Spleen (tissue), 11 donors: ENCODE measurements at regions not wholly inside any gene's neighbourhood (a gene's known extent, or its start where the extent isn't known, plus 50 kb on each side); places are given as distances from the start of the nearest gene placed in this dataset.

ENCODE experiments used
- DNase-seq: peaks from one replicate; pipeline ENCODE4 v3.0.0-alpha.2; 2020
- H3K27ac ChIP-seq, 8 donors: fragments of 200-600 bp; sonication (generic) in 7 of 8; 1 replicate in 4 of 8; 2 replicates in 4 of 8; pipeline versions ENCODE4 v1.5.0 to v1.8.0; 2016 to 2021; ENCODE audit warnings: inconsistent platforms in 4 of 8, mild to moderate bottlenecking in 4 of 8, moderate library complexity in 1 of 8
- H3K27me3 ChIP-seq, 7 donors: fragments of 200-600 bp; sonication (generic) in 6 of 7; replicated peaks in 1 of 7; 1 replicate in 4 of 7; 2 replicates in 3 of 7; pipeline versions ENCODE4 v1.5.0 to v1.8.0; 2016 to 2021; ENCODE audit warnings: inconsistent platforms in 3 of 7, mild to moderate bottlenecking in 1 of 7
- H3K36me3 ChIP-seq, 6 donors: fragments of 200-600 bp; sonication (generic) in 5 of 6; 1 replicate in 4 of 6; 2 replicates in 2 of 6; pipeline versions ENCODE4 v1.5.0 to v1.8.0; 2016 to 2021; ENCODE audit warnings: inconsistent platforms in 2 of 6
- H3K4me1 ChIP-seq, 6 donors: fragments of 200-600 bp; sonication (generic) in 5 of 6; 1 replicate in 3 of 6; 2 replicates in 3 of 6; pipeline versions ENCODE4 v1.5.0 to v1.8.0; 2016 to 2021; ENCODE audit warnings: inconsistent platforms in 3 of 6
- H3K4me3 ChIP-seq, 8 donors: fragments of 200-600 bp; sonication (generic) in 7 of 8; 1 replicate in 4 of 8; 2 replicates in 4 of 8; pipeline versions ENCODE4 v1.5.0 to v1.8.0; 2016 to 2021; ENCODE audit warnings: inconsistent platforms in 4 of 8, mild to moderate bottlenecking in 4 of 8, moderate library complexity in 2 of 8
- H3K9me3 ChIP-seq, 8 donors: fragments of 200-600 bp; sonication (generic) in 7 of 8; 1 replicate in 4 of 8; 2 replicates in 4 of 8; pipeline versions ENCODE4 v1.5.0 to v1.8.0; 2016 to 2021; ENCODE audit warnings: inconsistent platforms in 4 of 8
- POLR2A ChIP-seq, 3 donors: fragments of 450-650 bp; IDR thresholded peaks; one replicate each; pipeline ENCODE4 v1.5.1; 2017; ENCODE audit warnings: antibody characterized with exemption in 3 of 3, mild to moderate bottlenecking in 1 of 3
- POLR2AphosphoS5 ChIP-seq, 3 donors: sonication (generic); formaldehyde crosslinking; IDR thresholded peaks; one replicate each; pipeline ENCODE4 v1.5.1; 2017; ENCODE audit warnings: antibody characterized with exemption in 3 of 3
- WGBS, 5 donors: extraction: QIAGEN DNeasy Blood & Tissue Kit in 3 of 5; methylation state at CpG; one replicate each; pipeline versions ENCODE4 v1.1.5 to v1.1.7; 2013 to 2018; 5-methylcytosine and 5-hydroxymethylcytosine counted together
- intact Hi-C: fragments of 100-400 bp; cut with DNase I; formaldehyde crosslinking; loops from one replicate; pipeline ENCODE4 v1.15.0; 2023; ENCODE audit warnings: low total_unique reads
- TF ChIP-seq, protein P1 (sequence below), 11 experiments: fragments of 200-600 bp in 7 of 11; fragments of 450-650 bp in 4 of 11; sonication (generic) in 4 of 11; IDR thresholded peaks in 8 of 11; conservative IDR thresholded peaks in 3 of 11; 1 replicate in 7 of 11; 2 replicates in 4 of 11; pipeline versions ENCODE4 v1.4.0 to v1.8.0; 2016 to 2021; ENCODE audit warnings: antibody characterized with exemption in 11 of 11, inconsistent platforms in 4 of 11, mild to moderate bottlenecking in 1 of 11
- donor health status: healthy with polysubstance abuse.
- donor health status: DM: no; HTN: no; CAD: no; lungs with moderate emphysema.
- donor health status: DM: no; HTN: no; CAD: no.
- donor health status: Bipolar disorder and iron deficiency.
- donor health status: healthy.
- donor health status: DM: no; HTN: no; CAD: no.
- donor health status: DM: yes; HTN: yes; CAD: no.

DNA sequence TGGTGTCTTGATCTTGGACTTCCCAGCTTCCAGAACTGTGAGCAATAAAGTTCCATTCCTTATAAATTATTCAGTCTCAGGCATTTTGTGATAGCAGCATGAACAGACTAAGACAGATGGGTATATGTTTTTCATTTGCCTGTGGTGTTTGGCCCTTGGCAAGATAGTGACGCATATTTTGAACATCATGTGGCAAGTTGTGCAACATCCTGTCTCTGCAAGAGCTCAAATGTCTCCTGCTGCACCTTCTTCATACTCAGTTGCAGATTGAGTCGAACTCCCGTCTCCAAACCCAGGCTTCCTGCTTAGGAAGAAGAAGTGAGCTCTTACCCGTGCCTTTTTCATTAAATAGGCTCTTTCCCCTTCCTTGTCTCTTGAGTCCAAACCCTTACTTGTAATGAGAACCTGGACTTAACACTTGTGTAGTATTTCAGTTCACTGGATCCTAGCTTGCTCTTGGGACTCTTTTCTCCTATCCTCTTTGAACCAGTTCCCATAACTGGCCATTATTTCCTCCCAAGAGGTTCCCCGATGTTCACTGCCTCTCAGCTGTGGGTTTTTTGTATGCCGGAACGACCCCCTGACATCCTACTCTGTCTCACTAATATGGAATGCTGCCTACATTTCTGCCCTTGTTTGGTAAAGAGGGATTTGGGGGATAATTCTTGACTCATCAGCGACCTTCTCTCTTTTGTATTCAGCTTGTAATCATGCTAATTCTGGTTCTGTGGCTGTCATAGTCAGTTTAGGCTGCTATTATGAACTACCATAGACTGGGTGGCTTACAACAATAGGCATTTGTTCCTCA lies 125.0 kb upstream of the KCNK2 start:
- Histone ChIP-seq H3K27me3 (no peaks in the 10 kb centered on the region), H3K4me1 (no peaks in the 10 kb centered on the region), H3K36me3 (no peaks in the 10 kb centered on the region), H3K9me3 (peaks cover 0 to 19% (median 0%) of the 10 kb centered on the region in 8 donors), H3K4me3 (no peak overlapping the region), H3K27ac (no peak overlapping the region)
- intact Hi-C loops: no loop called here
- 61 to 78% (median 66%) methylated on average over 8 of the region's 8 CpGs for WGBS, 5 donors
- no peak for DNase-seq
- TF ChIP-seq POLR2AphosphoS5 (IDR thresholded peaks at IDR 0.05) (no peak), POLR2A (IDR thresholded peaks at IDR 0.05) (no peak)
- TF ChIP-seq, protein P1, sequence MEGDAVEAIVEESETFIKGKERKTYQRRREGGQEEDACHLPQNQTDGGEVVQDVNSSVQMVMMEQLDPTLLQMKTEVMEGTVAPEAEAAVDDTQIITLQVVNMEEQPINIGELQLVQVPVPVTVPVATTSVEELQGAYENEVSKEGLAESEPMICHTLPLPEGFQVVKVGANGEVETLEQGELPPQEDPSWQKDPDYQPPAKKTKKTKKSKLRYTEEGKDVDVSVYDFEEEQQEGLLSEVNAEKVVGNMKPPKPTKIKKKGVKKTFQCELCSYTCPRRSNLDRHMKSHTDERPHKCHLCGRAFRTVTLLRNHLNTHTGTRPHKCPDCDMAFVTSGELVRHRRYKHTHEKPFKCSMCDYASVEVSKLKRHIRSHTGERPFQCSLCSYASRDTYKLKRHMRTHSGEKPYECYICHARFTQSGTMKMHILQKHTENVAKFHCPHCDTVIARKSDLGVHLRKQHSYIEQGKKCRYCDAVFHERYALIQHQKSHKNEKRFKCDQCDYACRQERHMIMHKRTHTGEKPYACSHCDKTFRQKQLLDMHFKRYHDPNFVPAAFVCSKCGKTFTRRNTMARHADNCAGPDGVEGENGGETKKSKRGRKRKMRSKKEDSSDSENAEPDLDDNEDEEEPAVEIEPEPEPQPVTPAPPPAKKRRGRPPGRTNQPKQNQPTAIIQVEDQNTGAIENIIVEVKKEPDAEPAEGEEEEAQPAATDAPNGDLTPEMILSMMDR (IDR thresholded peaks at IDR 0.05 in 8 of 11, conservative IDR thresholded peaks at IDR 0.05 in 3 of 11): no peak

DNA sequence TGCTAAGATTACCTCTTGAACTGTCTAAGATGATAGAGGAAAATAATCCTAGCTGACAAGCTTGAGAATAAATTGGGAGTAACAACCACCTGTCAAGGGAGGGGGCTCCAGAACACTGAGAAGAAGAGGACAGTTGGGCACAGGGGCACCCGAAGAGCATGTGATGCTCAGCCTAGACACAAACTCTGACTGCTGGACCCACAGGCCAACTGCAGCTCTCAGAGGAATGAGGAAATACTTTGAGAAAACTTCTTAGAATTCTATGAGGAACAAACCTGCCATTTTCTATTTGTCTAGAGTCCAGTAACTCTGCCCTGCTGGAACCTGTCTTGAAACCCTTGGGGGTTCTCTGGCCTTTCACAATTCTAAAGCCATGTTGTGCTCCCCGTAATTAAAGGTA lies 124.1 kb upstream of the KCNK2 start:
- H3K36me3 ChIP-seq: no peaks in the 10 kb centered on the region
- no peak for TF ChIP-seq POLR2AphosphoS5 (IDR thresholded peaks at IDR 0.05)
- TF ChIP-seq, protein P1 (IDR thresholded peaks at IDR 0.05 in 8 of 11, conservative IDR thresholded peaks at IDR 0.05 in 3 of 11): no peak
- TF ChIP-seq POLR2A (IDR thresholded peaks at IDR 0.05): no peak
- WGBS, 5 donors: 75 to 97% (median 81%) methylated on average over 2 of the region's 2 CpGs

DNA sequence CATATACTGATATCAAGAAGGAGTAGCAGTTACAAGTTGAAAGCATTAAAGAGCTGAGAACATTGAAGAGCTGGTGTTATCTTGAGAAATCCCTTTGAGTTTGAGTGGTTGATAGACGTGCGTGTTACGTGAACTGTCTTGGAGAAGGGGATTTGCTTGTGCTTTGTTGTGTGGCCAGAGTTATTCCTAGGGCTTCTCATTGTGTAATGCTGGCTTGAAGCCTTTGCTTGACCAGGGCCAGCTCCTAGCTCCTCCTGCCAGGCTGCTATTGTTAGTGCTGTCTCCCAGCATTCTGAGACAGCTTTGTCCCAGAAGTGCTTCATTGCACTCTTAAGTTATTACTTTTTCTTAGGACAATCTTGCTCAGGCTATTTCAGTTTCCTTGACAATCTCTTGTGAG lies 116.2 kb upstream of the KCNK2 start:
- H3K4me3 ChIP-seq: no peak overlapping the region
- DNase-seq: no peak
- no peaks in the 10 kb centered on the region for H3K36me3 ChIP-seq
- TF ChIP-seq POLR2A (IDR thresholded peaks at IDR 0.05) (no peak), POLR2AphosphoS5 (IDR thresholded peaks at IDR 0.05) (no peak)
- TF ChIP-seq, protein P1 (IDR thresholded peaks at IDR 0.05 in 8 of 11, conservative IDR thresholded peaks at IDR 0.05 in 3 of 11): no peak
- 88 to 95% (median 94%) methylated on average over 3 of the region's 3 CpGs for WGBS, 5 donors
- no peak overlapping the region for H3K27ac ChIP-seq
- peaks cover 0 to 2% (median 0%) of the 10 kb centered on the region in 8 donors for H3K9me3 ChIP-seq
- no peaks in the 10 kb centered on the region for H3K27me3 ChIP-seq
- H3K4me1 ChIP-seq: no peaks in the 10 kb centered on the region
- intact Hi-C loops: no loop called here

More for the DNA sequence above, 124.1 kb upstream of the KCNK2 start:
- peaks cover 0 to 19% (median 0%) of the 10 kb centered on the region in 8 donors for H3K9me3 ChIP-seq
- intact Hi-C loops: no loop called here
- H3K4me3 ChIP-seq: no peak overlapping the region
- no peak overlapping the region for H3K27ac ChIP-seq
- H3K4me1 ChIP-seq: no peaks in the 10 kb centered on the region
- no peak for DNase-seq
- H3K27me3 ChIP-seq: no peaks in the 10 kb centered on the region

DNA sequence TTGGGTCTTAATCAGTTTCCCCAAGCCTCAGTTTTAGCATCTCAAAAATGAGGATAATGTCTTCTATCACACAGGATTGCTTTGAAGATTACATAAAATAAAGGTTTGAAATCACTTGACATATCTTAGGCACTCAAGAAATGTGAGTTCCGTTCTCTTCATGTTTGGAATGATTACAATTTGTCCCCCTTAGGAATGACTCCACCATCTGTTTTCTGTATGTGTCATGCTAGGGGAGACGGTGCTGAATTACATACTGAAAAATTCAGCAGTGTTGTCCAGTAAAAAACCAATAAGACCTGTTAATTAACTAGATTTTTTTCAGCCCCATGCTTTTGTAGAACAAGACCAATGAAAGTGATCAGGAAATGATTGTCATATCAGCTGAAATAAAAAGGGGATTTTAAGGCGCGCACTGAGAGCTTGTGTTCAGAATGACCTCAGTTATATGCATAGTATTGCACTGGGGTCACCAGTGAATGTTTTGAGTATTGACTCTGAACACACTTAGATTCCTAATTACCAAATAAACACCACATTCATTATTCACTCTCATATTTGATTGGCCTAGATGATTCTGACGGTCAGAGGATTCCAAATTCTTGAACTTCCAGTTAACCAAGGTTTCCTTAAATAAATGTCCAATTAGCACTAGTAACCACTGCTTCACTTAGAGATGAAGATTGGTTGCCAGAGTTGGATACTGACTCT lies 114.5 kb upstream of the KCNK2 start:
- Histone ChIP-seq H3K9me3 (no peaks in the 10 kb centered on the region), H3K4me1 (no peaks in the 10 kb centered on the region), H3K36me3 (no peaks in the 10 kb centered on the region), H3K4me3 (no peak overlapping the region), H3K27ac (no peak overlapping the region), H3K27me3 (no peaks in the 10 kb centered on the region)
- DNase-seq: no peak
- WGBS, 5 donors: 83 to 87% (median 86%) methylated on average over 5 of the region's 5 CpGs
- intact Hi-C loops: no loop called here
- TF ChIP-seq, protein P1 (IDR thresholded peaks at IDR 0.05 in 8 of 11, conservative IDR thresholded peaks at IDR 0.05 in 3 of 11): no peak
- TF ChIP-seq POLR2AphosphoS5 (IDR thresholded peaks at IDR 0.05): no peak
- no peak for TF ChIP-seq POLR2A (IDR thresholded peaks at IDR 0.05)
